ACC112 (cell line): ENCODE measurements at regions not wholly inside any gene's neighbourhood (a gene's known extent, or its start where the extent isn't known, plus 50 kb on each side); places are given as distances from the start of the nearest gene placed in this dataset.
"Not testable (repeated sequence)": the region's sequence is repeated elsewhere in the genome, so short reads cannot be mapped to it uniquely, and the experiment has no call there.

ENCODE experiments used
- H2AFZ ChIP-seq: fragments of 200-600 bp; sonication (generic); one replicate; pipeline ENCODE4 v1.6.0; 2017; ENCODE audit warnings: antibody characterized with exemption, low read length; ENCODE audit not compliant: unreplicated experiment
- H3K27ac ChIP-seq: fragments of 200-600 bp; sonication (generic); 2 replicates; pipeline ENCODE4 v1.5.1; 2014; ENCODE audit warnings: low read depth, mild to moderate bottlenecking, antibody characterized with exemption, low read length, moderate library complexity
- H3K27me3 ChIP-seq: fragments of 200-600 bp; sonication (generic); 2 replicates; pipeline ENCODE4 v1.6.1; 2014; ENCODE audit warnings: mild to moderate bottlenecking, antibody characterized with exemption, low read length, moderate library complexity, mixed read lengths; ENCODE audit not compliant: insufficient read depth
- H3K36me3 ChIP-seq: fragments of 200-600 bp; sonication (generic); 2 replicates; pipeline ENCODE4 v1.6.1; 2016; ENCODE audit warnings: mild to moderate bottlenecking, antibody characterized with exemption, low read length, moderate library complexity, mixed read lengths; ENCODE audit not compliant: insufficient read depth
- H3K4me1 ChIP-seq: fragments of 200-600 bp; sonication (generic); one replicate; pipeline ENCODE4 v1.6.1; 2016; ENCODE audit warnings: low read length, mixed read lengths; ENCODE audit not compliant: insufficient read depth, unreplicated experiment, control insufficient read depth
- H3K4me3 ChIP-seq: fragments of 200-600 bp; sonication (generic); 2 replicates; pipeline ENCODE4 v1.5.1; 2014; ENCODE audit warnings: mild to moderate bottlenecking, low read depth, low read length
- H3K79me2 ChIP-seq: fragments of 200-600 bp; sonication (generic); one replicate; pipeline ENCODE4 v1.6.0; 2016; ENCODE audit warnings: low read length; ENCODE audit not compliant: control insufficient read depth, unreplicated experiment, insufficient read depth

GRCh38 chr10:59413795-59414194, 51.4 kb upstream of the FAM13C start:
- H3K4me1 ChIP-seq, H3K36me3 ChIP-seq, H3K27ac ChIP-seq, H3K79me2 ChIP-seq, H2AFZ ChIP-seq, H3K4me3 ChIP-seq: not testable (repeated sequence)
- H3K27me3 ChIP-seq: peaks cover 25% of the 10 kb centered on the region; the same call in 1 of the 2 replicates
